OCI-LY3 (cell line): ENCODE measurements at regions not wholly inside any gene's neighbourhood (a gene's known extent, or its start where the extent isn't known, plus 50 kb on each side); places are given as distances from the start of the nearest gene placed in this dataset.

Experiments
- H2AFZ ChIP-seq: fragments of 200-600, 300-600 bp; shearing (Covaris generic); 2 replicates; pipeline ENCODE4 v1.6.0; 2014; ENCODE audit warnings: antibody characterized with exemption, low read depth, low read length
- H3K27ac ChIP-seq: fragments of 200-600, 300-600 bp; sonication (generic); 2 replicates; pipeline ENCODE4 v1.5.1; 2014; ENCODE audit warnings: mild to moderate bottlenecking, low read length, moderate library complexity, mixed read lengths
- H3K27me3 ChIP-seq: fragments of 200-600, 300-600 bp; sonication (generic); 2 replicates; pipeline ENCODE4 v1.6.1; 2014; ENCODE audit warnings: low read depth, low read length, mixed read lengths
- H3K36me3 ChIP-seq: fragments of 200-600, 300-600 bp; sonication (generic); replicated peaks from 2 replicates; pipeline ENCODE3; 2014; ENCODE audit warnings: low read depth, low read length, mixed read lengths
- H3K4me1 ChIP-seq: fragments of 300-600, 200-600 bp; sonication (generic); 2 replicates; pipeline ENCODE4 v1.6.1; 2014; ENCODE audit warnings: low read length, mixed read lengths
- H3K4me2 ChIP-seq: fragments of 200-600, 300-600 bp; sonication (generic); 2 replicates; pipeline ENCODE4 v1.6.1; 2014; ENCODE audit warnings: low read length, mixed read lengths
- H3K4me3 ChIP-seq: fragments of 300-600, 200-600 bp; sonication (generic); 2 replicates; pipeline ENCODE4 v1.5.1; 2014; ENCODE audit warnings: antibody characterized with exemption, mild to moderate bottlenecking, low read length, moderate library complexity
- H3K79me2 ChIP-seq: fragments of 300-600, 200-600 bp; shearing (Covaris generic); 2 replicates; pipeline ENCODE4 v1.6.1; 2014; ENCODE audit warnings: mild to moderate bottlenecking, low read length, mixed read lengths
- H3K9ac ChIP-seq: fragments of 300-600, 200-600 bp; shearing (Covaris generic); 2 replicates; pipeline ENCODE4 v1.6.0; 2014; ENCODE audit warnings: mild to moderate bottlenecking, low read length, moderate library complexity
- H3K9me3 ChIP-seq: fragments of 200-600, 300-600 bp; shearing (Covaris generic); 2 replicates; pipeline ENCODE4 v1.6.1; 2014; ENCODE audit warnings: low read length, mixed read lengths; ENCODE audit not compliant: insufficient read depth
- H4K20me1 ChIP-seq: fragments of 200-600, 300-600 bp; sonication (generic); 2 replicates; pipeline ENCODE4 v1.6.1; 2016; ENCODE audit warnings: low read length, mixed read lengths; ENCODE audit not compliant: insufficient read depth
- CTCF ChIP-seq: fragments of 200-600, 300-600 bp; sonication (generic); IDR thresholded peaks from 2 replicates; pipeline ENCODE4 v1.5.1; 2014; ENCODE audit warnings: antibody characterized with exemption, low read length, low read depth
- EZH2phosphoT487 ChIP-seq: fragments of 200-600 bp; shearing (Covaris generic); IDR thresholded peaks from 2 replicates; pipeline ENCODE4 v1.6.1; 2018; ENCODE audit warnings: antibody characterized with exemption, mixed run types, low read depth

- Histone ChIP-seq H2AFZ (no peak overlapping the region), H3K4me3 (no peak overlapping the region), H3K79me2 (no peaks in the 10 kb centered on the region), H4K20me1 (no peaks in the 10 kb centered on the region), H3K4me2 (no peak overlapping the region), H3K27ac (no peak overlapping the region), H3K9me3 (no peaks in the 10 kb centered on the region), H3K9ac (no peak overlapping the region), H3K4me1 (no peaks in the 10 kb centered on the region), H3K36me3 (no peaks in the 10 kb centered on the region), H3K27me3 (no peaks in the 10 kb centered on the region)
- no peak for TF ChIP-seq EZH2phosphoT487
- no peak for TF ChIP-seq CTCF
Measured at GRCh38 chr10:47101807-47102206, 190.6 kb downstream of the PTPN20 start.

- Histone ChIP-seq H3K27me3 (no peaks in the 10 kb centered on the region), H3K4me2 (no peak overlapping the region), H3K4me1 (no peaks in the 10 kb centered on the region), H3K36me3 (no peaks in the 10 kb centered on the region), H3K9ac (no peak overlapping the region), H3K79me2 (no peaks in the 10 kb centered on the region), H3K9me3 (no peaks in the 10 kb centered on the region), H3K27ac (no peak overlapping the region), H4K20me1 (no peaks in the 10 kb centered on the region), H2AFZ (no peak overlapping the region), H3K4me3 (no peak overlapping the region)
- TF ChIP-seq CTCF: no peak
- TF ChIP-seq EZH2phosphoT487: no peak
Measured at GRCh38 chr10:47104151-47104605, 192.9 kb downstream of the PTPN20 start.

GRCh38 chr10:47104786-47105385, 193.7 kb downstream of the PTPN20 start:
- no peak overlapping the region for H2AFZ ChIP-seq
- H3K9me3 ChIP-seq: no peaks in the 10 kb centered on the region
- H3K4me3 ChIP-seq: no peak overlapping the region
- no peaks in the 10 kb centered on the region for H3K27me3 ChIP-seq
- no peaks in the 10 kb centered on the region for H3K79me2 ChIP-seq
- no peak overlapping the region for H3K27ac ChIP-seq
- H3K4me2 ChIP-seq: no peak overlapping the region
- TF ChIP-seq EZH2phosphoT487: no peak
- no peak for TF ChIP-seq CTCF
- H3K4me1 ChIP-seq: no peaks in the 10 kb centered on the region
- no peaks in the 10 kb centered on the region for H3K36me3 ChIP-seq
- no peak overlapping the region for H3K9ac ChIP-seq
- H4K20me1 ChIP-seq: no peaks in the 10 kb centered on the region

- TF ChIP-seq CTCF (no peak), EZH2phosphoT487 (no peak)
- no peak overlapping the region for H3K9ac ChIP-seq
- H3K79me2 ChIP-seq: no peaks in the 10 kb centered on the region
- H3K27me3 ChIP-seq: no peaks in the 10 kb centered on the region
- H3K4me3 ChIP-seq: no peak overlapping the region
- no peaks in the 10 kb centered on the region for H4K20me1 ChIP-seq
- H3K27ac ChIP-seq: no peak overlapping the region
- no peak overlapping the region for H2AFZ ChIP-seq
- H3K36me3 ChIP-seq: no peaks in the 10 kb centered on the region
- H3K4me2 ChIP-seq: no peak overlapping the region
- no peaks in the 10 kb centered on the region for H3K4me1 ChIP-seq
- no peaks in the 10 kb centered on the region for H3K9me3 ChIP-seq
Measured at GRCh38 chr10:47107007-47107747, 192.8 kb upstream of the GDF10 start.
